Thymus (tissue), 11 donors: ENCODE measurements at regions not wholly inside any gene's neighbourhood (a gene's known extent, or its start where the extent isn't known, plus 50 kb on each side); places are given as distances from the start of the nearest gene placed in this dataset.

Source experiments
- DNase-seq, 9 donors: peaks; one replicate each; pipeline ENCODE4 v3.0.0-alpha.2; 2013; ENCODE audit warnings: low spot score in 9 of 9, low read depth in 6 of 9, missing footprints in 1 of 9
- H3K27ac ChIP-seq, 2 donors: one replicate each; pipeline ENCODE4 v1.5.1; 2013; ENCODE audit warnings: control low read depth in 1 of 2, low read depth in 1 of 2, low read length in 1 of 2, mild to moderate bottlenecking in 1 of 2, moderate library complexity in 1 of 2
- H3K27me3 ChIP-seq, 2 donors: one replicate each; pipeline ENCODE4 v1.5.1; 2013; ENCODE audit warnings: low read length in 1 of 2; ENCODE audit not compliant: control insufficient read depth in 2 of 2, insufficient read depth in 1 of 2
- H3K36me3 ChIP-seq, 2 donors: one replicate each; pipeline ENCODE4 v1.5.1; 2013; ENCODE audit warnings: low read length in 1 of 2, mild to moderate bottlenecking in 1 of 2, moderate library complexity in 1 of 2; ENCODE audit not compliant: control insufficient read depth in 2 of 2, insufficient read depth in 2 of 2
- H3K4me1 ChIP-seq, 2 donors: one replicate each; pipeline ENCODE4 v1.5.1; 2013; ENCODE audit warnings: low read length in 2 of 2; ENCODE audit not compliant: control insufficient read depth in 2 of 2, insufficient read depth in 2 of 2
- H3K4me3 ChIP-seq, 2 donors: one replicate each; pipeline ENCODE4 v1.5.1; 2013; ENCODE audit warnings: low read length in 2 of 2, control low read depth in 1 of 2, mild to moderate bottlenecking in 1 of 2
- H3K9me3 ChIP-seq, 2 donors: one replicate each; pipeline ENCODE4 v1.5.1; 2013; ENCODE audit warnings: low read length in 1 of 2, mild to moderate bottlenecking in 1 of 2; ENCODE audit not compliant: control insufficient read depth in 2 of 2, insufficient read depth in 1 of 2
- whole genome bisulfite sequencing: extraction: QIAGEN DNeasy Blood & Tissue Kit; methylation state at CpG from one replicate; pipeline ENCODE4 v1.1.7; 2013; 5-methylcytosine and 5-hydroxymethylcytosine counted together
- donor health status: healthy.

GRCh38 chr20:50242548-50242862 is 51.9 kb downstream of the CEBPB start:
- no peaks in the 10 kb centered on the region for H3K4me1 ChIP-seq
- no peak for DNase-seq
- H3K4me3 ChIP-seq = no peak overlapping the region
- H3K27me3 ChIP-seq = no peaks in the 10 kb centered on the region
- 95% methylated on average over 6 of the region's 6 CpGs for WGBS
- H3K9me3 ChIP-seq = no peaks in the 10 kb centered on the region
- H3K27ac ChIP-seq = no peak overlapping the region
- no peaks in the 10 kb centered on the region for H3K36me3 ChIP-seq

- no peaks in the 10 kb centered on the region for H3K4me1 ChIP-seq
- no peak overlapping the region for H3K4me3 ChIP-seq
- H3K36me3 ChIP-seq = no peaks in the 10 kb centered on the region
- no peak overlapping the region for H3K27ac ChIP-seq
- H3K9me3 ChIP-seq = no peaks in the 10 kb centered on the region
- 92% methylated on average over 27 of the region's 27 CpGs for WGBS
- DNase-seq = no peak
- H3K27me3 ChIP-seq = no peaks in the 10 kb centered on the region
These were observed 52.4 kb downstream of the CEBPB start for GRCh38 chr20:50242863-50243609.

- H3K36me3 ChIP-seq = no peaks in the 10 kb centered on the region
- no peak overlapping the region for H3K27ac ChIP-seq
- WGBS = 97% methylated on average over 15 of the region's 15 CpGs
- no peak for DNase-seq
- no peaks in the 10 kb centered on the region for H3K9me3 ChIP-seq
- H3K4me3 ChIP-seq = no peak overlapping the region
- no peaks in the 10 kb centered on the region for H3K27me3 ChIP-seq
- H3K4me1 ChIP-seq = no peaks in the 10 kb centered on the region
These were observed 53.2 kb downstream of the CEBPB start for GRCh38 chr20:50243610-50244351.

GRCh38 chr20:50244352-50245149 is 53.9 kb downstream of the CEBPB start:
- Histone ChIP-seq H3K27me3 (no peaks in the 10 kb centered on the region), H3K4me1 (no peaks in the 10 kb centered on the region), H3K4me3 (no peak overlapping the region), H3K27ac (no peak overlapping the region), H3K9me3 (no peaks in the 10 kb centered on the region), H3K36me3 (no peaks in the 10 kb centered on the region)
- 93% methylated on average over 9 of the region's 9 CpGs for WGBS
- no peak for DNase-seq

GRCh38 chr20:50245498-50246366 is 55.1 kb downstream of the CEBPB start:
- Histone ChIP-seq H3K27me3 (no peaks in the 10 kb centered on the region), H3K36me3 (no peaks in the 10 kb centered on the region), H3K4me1 (no peaks in the 10 kb centered on the region), H3K4me3 (no peak overlapping the region), H3K9me3 (no peaks in the 10 kb centered on the region), H3K27ac (no peak overlapping the region)
- DNase-seq = no peak
- WGBS = 88% methylated on average over 14 of the region's 14 CpGs

GRCh38 chr20:50246367-50247195 is 56.0 kb downstream of the CEBPB start:
- 94% methylated on average over 17 of the region's 17 CpGs for WGBS
- Histone ChIP-seq H3K36me3 (no peaks in the 10 kb centered on the region), H3K4me1 (no peaks in the 10 kb centered on the region), H3K27ac (no peak overlapping the region), H3K4me3 (no peak overlapping the region), H3K27me3 (no peaks in the 10 kb centered on the region), H3K9me3 (no peaks in the 10 kb centered on the region)
- DNase-seq = no peak

- Histone ChIP-seq H3K27me3 (no peaks in the 10 kb centered on the region), H3K4me1 (no peaks in the 10 kb centered on the region), H3K4me3 (no peak overlapping the region), H3K36me3 (no peaks in the 10 kb centered on the region), H3K9me3 (no peaks in the 10 kb centered on the region), H3K27ac (no peak overlapping the region)
- DNase-seq = no peak
- 94% methylated on average over 9 of the region's 9 CpGs for WGBS
These were observed 56.8 kb downstream of the CEBPB start for GRCh38 chr20:50247196-50248094.
